GM12878 (cell line): ENCODE measurements at regions not wholly inside any gene's neighbourhood (a gene's known extent, or its start where the extent isn't known, plus 50 kb on each side); places are given as distances from the start of the nearest gene placed in this dataset.

Source experiments
- ATAC-seq: fragments of 200-7000 bp; cut with Tn5 transposase; 3 replicates; pipeline ENCODE4 v1.9.1; 2020; ENCODE audit warnings: mild to moderate bottlenecking, moderate library complexity
- BruUV-seq: library from RNA; stranded (reverse); fragments of 400-500 nt; replicated peaks from 2 replicates; lab custom pipeline; 2021; lab: Mats Ljungman, UMichigan
- CTCF ChIA-PET: fragments of 300-600 bp; sonication (Branson Sonifier 250); formaldehyde crosslinking; extraction: SDS; loops from one replicate; lab custom pipeline; 2021; ENCODE audit warnings: inconsistent platforms; lab: Yijun Ruan, JAX
- POLR2A ChIA-PET: fragments of 350-600 bp; formaldehyde crosslinking; extraction: SDS; loops from one replicate; lab custom pipeline; 2021; ENCODE audit warnings: inconsistent platforms; lab: Charles Lee
- RAD21 ChIA-PET: fragments of 300-600 bp; sonication (Branson Sonifier 250); formaldehyde crosslinking; loops from one replicate; lab custom pipeline; 2023; ENCODE audit warnings: antibody characterized with exemption; ENCODE audit not compliant: unreplicated experiment; lab: Charles Lee
- SMC1A ChIA-PET: fragments of 300-600 bp; sonication (Branson Sonifier 250); formaldehyde crosslinking; loops from one replicate; lab custom pipeline; 2023; ENCODE audit not compliant: unreplicated experiment, uncharacterized antibody; lab: Charles Lee
- DNase-seq: peaks from one replicate; pipeline ENCODE4 v3.0.0-alpha.2; 2011; ENCODE audit warnings: low read depth, low spot score
- FAIRE-seq: peaks from 3 replicates; lab custom pipeline; 2011; peaks lifted over from hg19 to GRCh38; lab: Jason Lieb, UNC
- H2AFZ ChIP-seq: 2 replicates; pipeline ENCODE4 v1.6.0; 2011; ENCODE audit warnings: low read depth, low read length, control low read depth; ENCODE audit not compliant: control insufficient read depth
- H3K27ac ChIP-seq: 2 replicates; pipeline ENCODE4 v1.5.1; 2011; ENCODE audit warnings: control low read depth; ENCODE audit not compliant: control insufficient read depth, insufficient read depth
- H3K27me3 ChIP-seq, 2 experiments: replicated peaks in 1 of 2; 2 replicates each; pipeline versions ENCODE4 v1.6.0 to v1.6.1; 2011; ENCODE audit warnings: low read length in 1 of 2; ENCODE audit not compliant: control insufficient read depth in 2 of 2, insufficient read depth in 2 of 2
- H3K36me3 ChIP-seq, 2 experiments: 2 replicates each; pipeline ENCODE4 v1.5.1; 2011; ENCODE audit warnings: low read length in 1 of 2; ENCODE audit not compliant: control insufficient read depth in 2 of 2, insufficient read depth in 2 of 2
- H3K4me1 ChIP-seq: 2 replicates; pipeline ENCODE4 v1.6.1; 2011; ENCODE audit warnings: mild to moderate bottlenecking, low read length, moderate library complexity, mixed read lengths; ENCODE audit not compliant: control insufficient read depth, insufficient read depth
- H3K4me2 ChIP-seq: 2 replicates; pipeline ENCODE4 v1.6.0; 2011; ENCODE audit warnings: control low read depth; ENCODE audit not compliant: control insufficient read depth, insufficient read depth
- H3K4me3 ChIP-seq: fragments of 200-600 bp; sonication (generic); 2 replicates; pipeline ENCODE4 v1.5.1; 2016
- H3K79me2 ChIP-seq: 2 replicates; pipeline ENCODE4 v1.6.0; 2011; ENCODE audit warnings: low read length; ENCODE audit not compliant: control insufficient read depth, insufficient read depth
- H3K9ac ChIP-seq: 2 replicates; pipeline ENCODE4 v1.8.0; 2011; ENCODE audit warnings: low read length, control low read depth, mixed read lengths; ENCODE audit not compliant: control insufficient read depth, insufficient read depth
- H3K9me3 ChIP-seq: replicated peaks from 3 replicates; pipeline ENCODE4 v1.5.1; 2011; ENCODE audit warnings: mild to moderate bottlenecking, low read length; ENCODE audit not compliant: control insufficient read depth, insufficient read depth
- H4K20me1 ChIP-seq: 2 replicates; pipeline ENCODE4 v1.6.0; 2011; ENCODE audit not compliant: control insufficient read depth, insufficient read depth
- BRCA1 ChIP-seq: IDR thresholded peaks from 2 replicates; pipeline ENCODE4 v1.6.1; 2011; ENCODE audit warnings: low read depth, low read length, improper control_type of control experiment
- CBX3 ChIP-seq: fragments of 200-600 bp; sonication (generic); IDR thresholded peaks from 2 replicates; pipeline ENCODE4 v1.6.1; 2016; ENCODE audit warnings: low read depth, borderline replicate concordance
- CHD1 ChIP-seq: IDR thresholded peaks from 2 replicates; pipeline ENCODE4 v1.6.1; 2012; ENCODE audit warnings: low read depth, low read length, improper control_type of control experiment
- CREM ChIP-seq: IDR thresholded peaks from 2 replicates; pipeline ENCODE4 v1.6.1; 2014; ENCODE audit warnings: antibody characterized with exemption, low read depth
- DPF2 ChIP-seq: fragments of 450-650 bp; IDR thresholded peaks from 2 replicates; pipeline ENCODE4 v1.6.1; 2017; ENCODE audit warnings: mild to moderate bottlenecking
- FOXK2 ChIP-seq: fragments of 450-650 bp; IDR thresholded peaks from 2 replicates; pipeline ENCODE4 v1.6.1; 2017; ENCODE audit warnings: mild to moderate bottlenecking, moderate library complexity
- GATAD2B ChIP-seq: fragments of 450-650 bp; conservative IDR thresholded peaks from 2 replicates; pipeline ENCODE4 v1.6.1; 2017; ENCODE audit warnings: low read depth, mild to moderate bottlenecking, moderate library complexity
- RCOR1 ChIP-seq: conservative IDR thresholded peaks from 2 replicates; pipeline ENCODE4 v1.6.1; 2012; ENCODE audit warnings: low read depth, low read length, improper control_type of control experiment
- WGBS: methylation state at CpG from one replicate; pipeline ENCODE4 v1.1.6; 2016; ENCODE audit warnings: low lambda C conversion rate; ENCODE audit not compliant: insufficient replicate concordance, insufficient coverage; ENCODE audit errors: missing lambda C conversion rate; 5-methylcytosine and 5-hydroxymethylcytosine counted together
- in situ Hi-C: fragments of 300-500 bp; cut with MboI; formaldehyde crosslinking; loops from 9 replicates; pipeline ENCODE4 v1.14.3; 2018; ENCODE audit warnings: mixed read lengths
- intact Hi-C: fragments of 100-400 bp; cut with micrococcal nuclease; formaldehyde crosslinking; loops from one replicate; pipeline ENCODE4 v1.14.2; 2022; ENCODE audit not compliant: unreplicated experiment
- TF ChIP-seq, protein P1 (sequence below): IDR thresholded peaks from 2 replicates; pipeline ENCODE4 v1.6.1; 2011; ENCODE audit warnings: mild to moderate bottlenecking, low read depth, low read length, moderate library complexity; ENCODE audit not compliant: insufficient replicate concordance
- TF ChIP-seq, protein P2 (sequence below): fragments of 450-650 bp; IDR thresholded peaks from 2 replicates; pipeline ENCODE4 v1.6.1; 2014; ENCODE audit warnings: mild to moderate bottlenecking

DNA sequence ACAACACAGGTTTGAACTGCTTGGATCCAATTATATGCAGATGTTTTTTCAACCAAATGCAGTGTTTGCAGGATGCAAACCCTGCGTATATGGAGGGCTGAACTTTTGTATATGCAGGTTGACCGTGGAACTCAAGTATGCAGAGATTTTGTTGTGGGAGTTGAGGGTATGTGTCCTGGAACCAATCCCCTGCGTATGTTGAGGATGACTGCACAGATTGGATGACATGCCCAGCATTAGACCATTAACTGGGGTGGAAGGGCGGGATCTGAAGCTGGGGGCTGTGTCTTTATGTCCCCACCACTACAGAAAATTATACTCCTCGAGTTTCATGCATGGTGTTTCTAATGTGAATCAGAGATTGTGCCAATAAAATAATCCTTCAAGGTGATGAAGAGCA is 162.2 kb upstream of the RMST start:
- Histone ChIP-seq H3K9ac (no peak overlapping the region), H2AFZ (no peak overlapping the region), H3K9me3 (no peaks in the 10 kb centered on the region), H3K4me1 (no peaks in the 10 kb centered on the region), H3K79me2 (no peaks in the 10 kb centered on the region), H4K20me1 (no peaks in the 10 kb centered on the region), H3K36me3 (no peaks in the 10 kb centered on the region), H3K4me2 (no peak overlapping the region), H3K27ac (no peak overlapping the region), H3K27me3 (no peaks in the 10 kb centered on the region; a peak in 1 of 4 replicates), H3K4me3 (no peak overlapping the region)
- in situ Hi-C loops (loop anchor here (10.0 to 25.0 kb wide), 3 partner anchors 316 to 1087 kb away; no protein-coding TSS in a partner anchor), intact Hi-C loops (no loop called here)
- CTCF ChIA-PET, result interaction anchor here (1.6 kb wide), 1 partner anchor 151 kb away, joined by 5 read pairs; no protein-coding TSS in a partner anchor
- ATAC-seq (no peak), DNase-seq (no peak), FAIRE-seq (no peak)
- RAD21 ChIA-PET, result no interaction called here
- BruUV-seq, result no TSS peak
- no peak for TF ChIP-seq GATAD2B
- TF ChIP-seq CHD1, result no peak
- TF ChIP-seq, protein P1, sequence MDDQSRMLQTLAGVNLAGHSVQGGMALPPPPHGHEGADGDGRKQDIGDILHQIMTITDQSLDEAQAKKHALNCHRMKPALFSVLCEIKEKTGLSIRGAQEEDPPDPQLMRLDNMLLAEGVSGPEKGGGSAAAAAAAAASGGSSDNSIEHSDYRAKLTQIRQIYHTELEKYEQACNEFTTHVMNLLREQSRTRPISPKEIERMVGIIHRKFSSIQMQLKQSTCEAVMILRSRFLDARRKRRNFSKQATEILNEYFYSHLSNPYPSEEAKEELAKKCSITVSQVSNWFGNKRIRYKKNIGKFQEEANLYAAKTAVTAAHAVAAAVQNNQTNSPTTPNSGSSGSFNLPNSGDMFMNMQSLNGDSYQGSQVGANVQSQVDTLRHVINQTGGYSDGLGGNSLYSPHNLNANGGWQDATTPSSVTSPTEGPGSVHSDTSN, result no peak
- SMC1A ChIA-PET, result no interaction called here
- 19% methylated on average over 5 of the region's 5 CpGs for WGBS
- POLR2A ChIA-PET, result no interaction called here

DNA sequence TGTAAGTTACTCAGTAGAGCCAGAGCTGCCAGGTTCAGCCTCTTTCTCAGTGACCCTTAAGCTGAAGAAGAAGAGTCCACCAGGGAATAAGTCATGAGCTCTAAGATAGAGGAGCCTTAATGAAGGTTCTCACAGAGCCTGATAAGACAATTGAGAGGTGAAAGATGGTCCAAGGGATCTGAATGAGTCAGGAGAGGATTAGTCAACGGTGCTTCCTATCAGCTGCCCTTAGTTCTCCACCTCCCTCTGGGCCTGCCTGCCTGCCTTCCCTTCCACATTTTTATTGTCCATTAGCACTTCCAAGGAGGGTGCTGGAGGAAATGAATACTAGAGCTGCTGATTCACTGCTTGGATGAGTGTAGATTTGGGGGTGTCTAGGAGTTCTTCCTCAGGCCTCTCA is 161.7 kb upstream of the RMST start:
- in situ Hi-C loops, result loop anchor here (10.0 to 25.0 kb wide), 3 partner anchors 316 to 1086 kb away; no protein-coding TSS in a partner anchor
- SMC1A ChIA-PET, result no interaction called here

More for the DNA sequence above, 161.7 kb upstream of the RMST start:
- no peak overlapping the region for H3K9ac ChIP-seq
- CTCF ChIA-PET, result interaction anchor here (1.6 kb wide), 1 partner anchor 151 kb away, joined by 5 read pairs; no protein-coding TSS in a partner anchor
- no peak overlapping the region for H3K27ac ChIP-seq
- no peak for ATAC-seq
- RAD21 ChIA-PET, result no interaction called here
- no peaks in the 10 kb centered on the region for H3K9me3 ChIP-seq
- POLR2A ChIA-PET, result no interaction called here
- H3K4me3 ChIP-seq, result no peak overlapping the region
- no peaks in the 10 kb centered on the region for H3K79me2 ChIP-seq
- no peak for TF ChIP-seq BRCA1
- TF ChIP-seq RCOR1, result no peak
- TF ChIP-seq, protein P2, sequence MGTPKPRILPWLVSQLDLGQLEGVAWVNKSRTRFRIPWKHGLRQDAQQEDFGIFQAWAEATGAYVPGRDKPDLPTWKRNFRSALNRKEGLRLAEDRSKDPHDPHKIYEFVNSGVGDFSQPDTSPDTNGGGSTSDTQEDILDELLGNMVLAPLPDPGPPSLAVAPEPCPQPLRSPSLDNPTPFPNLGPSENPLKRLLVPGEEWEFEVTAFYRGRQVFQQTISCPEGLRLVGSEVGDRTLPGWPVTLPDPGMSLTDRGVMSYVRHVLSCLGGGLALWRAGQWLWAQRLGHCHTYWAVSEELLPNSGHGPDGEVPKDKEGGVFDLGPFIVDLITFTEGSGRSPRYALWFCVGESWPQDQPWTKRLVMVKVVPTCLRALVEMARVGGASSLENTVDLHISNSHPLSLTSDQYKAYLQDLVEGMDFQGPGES, result no peak
- no peak for TF ChIP-seq FOXK2
- TF ChIP-seq DPF2, result no peak
- TF ChIP-seq CBX3, result no peak
- no peak for TF ChIP-seq CREM
- TF ChIP-seq, all 136 proteins: peak for 0
- H3K36me3 ChIP-seq, result no peaks in the 10 kb centered on the region
- DNase-seq (no peak), FAIRE-seq (no peak)
- no peaks in the 10 kb centered on the region for H3K4me1 ChIP-seq
- no peak overlapping the region for H3K4me2 ChIP-seq
- no TSS peak for BruUV-seq
- H4K20me1 ChIP-seq, result no peaks in the 10 kb centered on the region
- intact Hi-C loops, result no loop called here
- no peak overlapping the region for H2AFZ ChIP-seq
- no peaks in the 10 kb centered on the region; a peak in 1 of 4 replicates for H3K27me3 ChIP-seq
- WGBS, result 0% methylated on average over 1 of the region's 1 CpG
